KMS-11 (cell line): ENCODE measurements at regions not wholly inside any gene's neighbourhood (a gene's known extent, or its start where the extent isn't known, plus 50 kb on each side); places are given as distances from the start of the nearest gene placed in this dataset.
"Not testable (repeated sequence)": the region's sequence is repeated elsewhere in the genome, so short reads cannot be mapped to it uniquely, and the experiment has no call there.

Experiments
- H2AFZ ChIP-seq: fragments of 200-600 bp; sonication (generic); 2 replicates; pipeline ENCODE4 v1.6.1; 2016; ENCODE audit warnings: antibody characterized with exemption, mixed run types, low read depth
- H3K27ac ChIP-seq: fragments of 200-600 bp; sonication (generic); 2 replicates; pipeline ENCODE4 v1.6.1; 2016; ENCODE audit warnings: mild to moderate bottlenecking, mixed run types
- H3K27me3 ChIP-seq: fragments of 200-600 bp; sonication (generic); 2 replicates; pipeline ENCODE4 v1.6.1; 2017; ENCODE audit warnings: mild to moderate bottlenecking, low read depth, mixed run types, moderate library complexity; ENCODE audit not compliant: insufficient read depth
- H3K36me3 ChIP-seq: fragments of 200-600 bp; sonication (generic); 2 replicates; pipeline ENCODE4 v1.6.1; 2017; ENCODE audit warnings: mild to moderate bottlenecking, mixed run types; ENCODE audit not compliant: insufficient read depth
- H3K4me1 ChIP-seq: fragments of 200-600 bp; sonication (generic); 2 replicates; pipeline ENCODE4 v1.6.1; 2016; ENCODE audit warnings: mild to moderate bottlenecking, low read depth, mixed run types; ENCODE audit not compliant: poor library complexity, severe bottlenecking
- H3K4me2 ChIP-seq: fragments of 200-600 bp; sonication (generic); 2 replicates; pipeline ENCODE4 v1.7.0; 2016; ENCODE audit warnings: mild to moderate bottlenecking, mixed run types
- H3K4me3 ChIP-seq: fragments of 200-600 bp; sonication (generic); IDR thresholded peaks from 2 replicates; pipeline ENCODE4 v1.6.1; 2017; ENCODE audit warnings: low read depth, low read length, mixed read lengths; ENCODE audit not compliant: insufficient read depth
- H3K79me2 ChIP-seq: fragments of 200-600 bp; sonication (generic); 2 replicates; pipeline ENCODE4 v1.6.1; 2016; ENCODE audit warnings: low read depth, mixed run types; ENCODE audit not compliant: insufficient read depth
- H3K9ac ChIP-seq: fragments of 200-600 bp; sonication (generic); 2 replicates; pipeline ENCODE4 v1.6.1; 2016; ENCODE audit warnings: mild to moderate bottlenecking, mixed run types
- H4K20me1 ChIP-seq: fragments of 200-600 bp; sonication (generic); 2 replicates; pipeline ENCODE4 v1.6.1; 2016; ENCODE audit warnings: mild to moderate bottlenecking, mixed run types; ENCODE audit not compliant: insufficient read depth
- TF ChIP-seq, protein P1 (sequence below): fragments of 200-600 bp; sonication (generic); conservative IDR thresholded peaks from 2 replicates; pipeline ENCODE4 v1.6.1; 2017; ENCODE audit warnings: low read depth, mild to moderate bottlenecking, antibody characterized with exemption, low read length, moderate library complexity, mixed read lengths

DNA sequence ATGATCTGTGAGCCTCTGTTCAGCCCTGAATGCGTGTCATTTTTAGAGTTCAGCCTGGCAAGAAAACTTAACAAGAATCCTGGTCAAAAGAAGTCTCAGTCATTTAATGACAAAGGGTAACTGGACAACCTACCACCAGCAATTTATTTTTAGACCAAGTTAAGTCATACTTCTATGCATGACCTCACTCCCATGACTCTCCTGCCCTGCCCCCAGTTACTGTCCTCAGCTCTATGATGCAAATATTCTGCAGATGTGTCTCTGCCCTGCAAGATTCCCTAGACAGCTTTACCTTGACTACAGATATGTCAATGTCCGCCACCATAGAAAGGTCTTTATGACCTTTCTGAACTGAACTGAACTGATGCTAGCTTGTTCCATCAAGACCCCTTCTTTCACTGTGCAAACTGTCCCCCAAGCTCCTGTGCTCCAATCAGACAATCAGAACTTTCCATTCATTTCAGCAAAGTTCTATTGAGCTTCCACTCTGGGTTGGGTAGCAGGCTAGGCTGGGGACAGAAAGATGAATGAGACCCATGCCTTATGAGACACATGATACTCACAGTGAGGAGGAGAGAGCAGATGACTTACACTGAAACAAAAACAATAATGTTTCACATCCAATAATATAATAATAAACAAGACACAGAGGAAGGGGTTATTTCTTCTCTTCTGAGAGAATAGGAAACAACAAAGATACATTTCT, 255.7 kb downstream of the NPIPA8 start:
- not testable (repeated sequence) for H3K79me2 ChIP-seq, H2AFZ ChIP-seq, H3K36me3 ChIP-seq, H3K4me3 ChIP-seq, H3K4me2 ChIP-seq, H3K27me3 ChIP-seq, H4K20me1 ChIP-seq, H3K4me1 ChIP-seq, H3K27ac ChIP-seq, H3K9ac ChIP-seq

DNA sequence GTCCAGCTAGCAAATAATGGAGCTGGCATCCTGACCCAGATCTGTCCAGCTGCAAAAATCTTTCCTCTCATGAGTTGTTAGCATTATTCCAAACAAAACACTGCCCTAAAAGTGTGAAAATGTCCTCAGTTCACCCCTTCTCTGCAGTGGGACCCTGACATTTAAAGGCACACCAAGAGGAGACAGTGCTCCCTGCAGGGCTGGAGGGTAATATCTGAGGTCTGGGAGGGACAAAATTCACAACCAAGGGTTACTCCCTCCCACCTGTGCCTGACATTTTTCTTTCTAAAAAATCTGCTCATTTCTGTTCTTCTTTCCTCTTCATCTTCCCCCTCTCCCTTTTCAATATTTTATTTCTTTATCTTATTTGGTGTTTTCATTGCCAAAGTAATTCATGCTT, 258.6 kb downstream of the NPIPA8 start:
- not testable (repeated sequence) for H3K9ac ChIP-seq, H3K36me3 ChIP-seq, H2AFZ ChIP-seq, H3K27me3 ChIP-seq, H3K27ac ChIP-seq, H4K20me1 ChIP-seq, H3K4me2 ChIP-seq, H3K79me2 ChIP-seq, H3K4me1 ChIP-seq, H3K4me3 ChIP-seq

DNA sequence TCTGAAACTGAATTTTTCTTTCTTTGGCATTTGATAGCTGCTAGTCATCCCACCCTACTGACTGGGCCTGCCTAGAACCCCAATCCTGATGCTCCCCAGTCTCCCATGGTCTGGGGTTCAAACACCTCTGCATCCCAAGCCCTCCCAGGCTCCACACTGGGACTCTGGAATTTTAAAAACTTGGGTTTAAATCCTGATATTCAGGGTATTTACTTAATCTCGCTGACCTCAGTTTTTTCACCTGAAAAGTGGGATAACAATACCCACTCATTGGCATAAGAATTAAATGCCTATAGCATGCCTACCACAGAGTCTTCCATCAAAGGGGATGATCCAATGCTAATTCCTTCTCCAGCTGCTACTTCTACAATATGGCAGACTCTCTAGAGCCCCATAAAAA, 264.4 kb downstream of the NPIPA8 start:
- TF ChIP-seq, protein P1, sequence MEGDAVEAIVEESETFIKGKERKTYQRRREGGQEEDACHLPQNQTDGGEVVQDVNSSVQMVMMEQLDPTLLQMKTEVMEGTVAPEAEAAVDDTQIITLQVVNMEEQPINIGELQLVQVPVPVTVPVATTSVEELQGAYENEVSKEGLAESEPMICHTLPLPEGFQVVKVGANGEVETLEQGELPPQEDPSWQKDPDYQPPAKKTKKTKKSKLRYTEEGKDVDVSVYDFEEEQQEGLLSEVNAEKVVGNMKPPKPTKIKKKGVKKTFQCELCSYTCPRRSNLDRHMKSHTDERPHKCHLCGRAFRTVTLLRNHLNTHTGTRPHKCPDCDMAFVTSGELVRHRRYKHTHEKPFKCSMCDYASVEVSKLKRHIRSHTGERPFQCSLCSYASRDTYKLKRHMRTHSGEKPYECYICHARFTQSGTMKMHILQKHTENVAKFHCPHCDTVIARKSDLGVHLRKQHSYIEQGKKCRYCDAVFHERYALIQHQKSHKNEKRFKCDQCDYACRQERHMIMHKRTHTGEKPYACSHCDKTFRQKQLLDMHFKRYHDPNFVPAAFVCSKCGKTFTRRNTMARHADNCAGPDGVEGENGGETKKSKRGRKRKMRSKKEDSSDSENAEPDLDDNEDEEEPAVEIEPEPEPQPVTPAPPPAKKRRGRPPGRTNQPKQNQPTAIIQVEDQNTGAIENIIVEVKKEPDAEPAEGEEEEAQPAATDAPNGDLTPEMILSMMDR, result no peak
- no peaks in the 10 kb centered on the region for H3K36me3 ChIP-seq
- H3K27me3 ChIP-seq, result no peaks in the 10 kb centered on the region
- no peaks in the 10 kb centered on the region for H3K79me2 ChIP-seq
- no peaks in the 10 kb centered on the region for H3K4me1 ChIP-seq
- H3K4me2 ChIP-seq, result no peak overlapping the region
- H3K9ac ChIP-seq, result no peak overlapping the region
- no peak overlapping the region for H2AFZ ChIP-seq
- no peak overlapping the region for H3K27ac ChIP-seq
- no peak overlapping the region for H3K4me3 ChIP-seq
- no peaks in the 10 kb centered on the region for H4K20me1 ChIP-seq

DNA sequence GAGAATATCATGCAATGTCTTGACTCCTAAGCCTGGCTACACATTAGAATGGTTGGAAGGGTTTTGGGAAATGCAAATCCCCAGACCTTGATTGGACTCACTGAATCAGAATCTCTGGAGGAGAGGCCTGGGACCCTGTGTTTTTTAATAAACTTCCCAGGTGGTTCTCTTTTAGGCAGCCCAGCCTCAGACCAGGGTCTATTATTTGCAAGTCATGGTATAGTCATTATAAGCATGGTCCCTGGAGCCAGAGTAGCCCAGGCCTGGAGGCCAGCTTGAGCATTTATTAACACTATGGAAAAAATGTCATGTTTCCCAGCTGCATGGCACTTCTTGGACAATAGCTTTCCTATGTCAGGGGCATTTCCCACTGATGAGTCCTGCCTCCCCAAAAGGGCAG, 266.9 kb downstream of the NPIPA8 start:
- TF ChIP-seq, protein P1, result no peak
- H3K36me3 ChIP-seq, result no peaks in the 10 kb centered on the region
- H3K27me3 ChIP-seq, result no peaks in the 10 kb centered on the region
- no peaks in the 10 kb centered on the region for H4K20me1 ChIP-seq
- no peaks in the 10 kb centered on the region for H3K4me1 ChIP-seq
- no peak overlapping the region for H3K4me2 ChIP-seq
- no peak overlapping the region for H3K9ac ChIP-seq
- H3K79me2 ChIP-seq, result no peaks in the 10 kb centered on the region
- H3K4me3 ChIP-seq, result no peak overlapping the region
- no peak overlapping the region for H3K27ac ChIP-seq
- H2AFZ ChIP-seq, result no peak overlapping the region

DNA sequence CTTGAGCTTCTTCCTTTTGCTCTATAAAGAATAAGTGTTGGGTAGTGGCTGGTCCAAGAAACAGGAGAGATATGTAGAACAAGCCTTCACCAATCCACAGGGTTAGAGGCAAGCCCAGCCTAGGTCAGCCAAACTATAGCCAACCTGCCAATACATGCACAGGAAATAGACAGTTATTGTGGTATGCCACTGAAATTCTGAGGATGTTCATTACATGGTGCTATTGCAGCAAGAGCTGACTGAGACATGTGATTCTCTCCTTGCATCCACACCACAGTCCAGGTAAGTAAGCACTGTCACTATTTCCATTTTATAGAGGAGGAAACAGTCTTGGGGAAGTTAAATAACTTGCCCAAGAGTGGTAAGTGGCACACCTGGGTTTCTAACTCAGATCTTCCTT, 268.1 kb downstream of the NPIPA8 start:
- Histone ChIP-seq H3K4me2 (no peak overlapping the region), H3K27ac (no peak overlapping the region), H3K79me2 (no peaks in the 10 kb centered on the region), H3K4me1 (no peaks in the 10 kb centered on the region), H3K27me3 (no peaks in the 10 kb centered on the region), H2AFZ (no peak overlapping the region), H3K9ac (no peak overlapping the region), H4K20me1 (no peaks in the 10 kb centered on the region), H3K36me3 (no peaks in the 10 kb centered on the region), H3K4me3 (no peak overlapping the region)
- TF ChIP-seq, protein P1, result no peak
